D721Med (cell line): ENCODE measurements at regions not wholly inside any gene's neighbourhood (a gene's known extent, or its start where the extent isn't known, plus 50 kb on each side); places are given as distances from the start of the nearest gene placed in this dataset.

Source experiments
- DNase-seq: peaks from one replicate; pipeline ENCODE4 v3.0.0; 2011; ENCODE audit warnings: low spot score; ENCODE audit not compliant: insufficient read length
- FAIRE-seq: peaks from 2 replicates; lab custom pipeline; 2011; peaks lifted over from hg19 to GRCh38; lab: Jason Lieb, UNC
- CTCF ChIP-seq: IDR thresholded peaks from 2 replicates; pipeline ENCODE4 v1.5.1; 2012; ENCODE audit warnings: mild to moderate bottlenecking, control low read depth; ENCODE audit not compliant: insufficient read depth; ENCODE audit errors: missing control alignments

- no peak for FAIRE-seq
- TF ChIP-seq CTCF: no peak
- DNase-seq: no peak
Observed at GRCh38 chr12:107976331-107976730, 152.8 kb upstream of the WSCD2 start.

DNA sequence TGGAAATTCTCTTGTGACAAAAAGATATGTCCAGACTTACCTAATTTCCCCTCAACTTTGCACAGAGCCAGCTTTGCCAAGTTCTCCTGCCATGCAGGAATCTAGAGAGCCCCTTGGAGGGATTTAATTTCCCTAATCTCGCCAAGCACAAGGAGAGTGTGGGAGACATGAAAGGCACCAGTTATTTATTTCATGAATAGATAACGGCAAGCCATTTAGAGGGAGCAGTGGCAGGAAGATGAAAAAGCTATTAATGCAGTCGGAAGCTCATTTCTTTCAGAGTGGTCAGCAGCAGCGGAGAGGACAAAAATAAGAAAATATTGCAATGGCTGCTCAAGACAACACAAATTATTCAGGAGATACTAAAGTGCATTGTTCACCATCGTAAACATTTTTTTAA, 150.9 kb upstream of the WSCD2 start:
- FAIRE-seq (no peak), DNase-seq (no peak)
- TF ChIP-seq CTCF: no peak

- no peak for TF ChIP-seq CTCF
- FAIRE-seq (no peak), DNase-seq (no peak)
Observed at GRCh38 chr12:107978641-107979040, 150.4 kb upstream of the WSCD2 start.

DNA sequence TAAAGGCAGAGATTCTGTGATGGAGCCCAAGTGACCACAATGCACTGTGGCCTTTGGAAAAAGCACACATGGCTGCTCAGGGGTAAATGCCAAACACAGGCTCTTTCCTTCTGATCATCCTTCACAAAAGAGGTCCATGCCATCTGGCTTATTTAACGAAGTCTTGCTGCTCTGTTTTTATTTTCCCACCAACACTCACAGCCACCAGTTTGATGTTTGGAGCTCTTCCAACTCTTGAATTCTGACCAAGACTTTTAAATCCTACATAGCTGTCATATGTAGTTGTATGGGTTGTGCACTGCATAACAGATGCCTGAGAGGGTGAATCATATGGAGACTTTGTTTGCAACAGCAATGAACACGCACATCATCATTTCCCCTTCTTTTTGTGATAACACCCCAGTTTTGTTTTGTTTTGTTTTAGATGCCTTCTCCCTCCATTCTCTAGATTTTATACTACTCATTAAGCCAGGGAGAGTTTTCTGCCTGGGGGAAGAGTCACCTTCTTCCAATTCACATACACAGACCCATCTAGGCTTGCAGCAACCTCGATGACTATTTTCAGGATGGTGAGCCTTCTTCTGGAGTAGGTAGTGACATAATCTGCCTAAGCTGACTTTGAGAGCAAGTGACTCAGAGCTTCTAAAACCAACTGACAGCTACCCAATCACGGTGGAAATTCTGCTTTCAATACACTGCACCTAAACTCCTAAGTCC, 145.2 kb upstream of the WSCD2 start:
- FAIRE-seq: no peak
- TF ChIP-seq CTCF: no peak
- DNase-seq: no peak

GRCh38 chr12:107984973-107985372, 144.1 kb upstream of the WSCD2 start:
- DNase-seq: no peak
- no peak for FAIRE-seq
- no peak for TF ChIP-seq CTCF

DNA sequence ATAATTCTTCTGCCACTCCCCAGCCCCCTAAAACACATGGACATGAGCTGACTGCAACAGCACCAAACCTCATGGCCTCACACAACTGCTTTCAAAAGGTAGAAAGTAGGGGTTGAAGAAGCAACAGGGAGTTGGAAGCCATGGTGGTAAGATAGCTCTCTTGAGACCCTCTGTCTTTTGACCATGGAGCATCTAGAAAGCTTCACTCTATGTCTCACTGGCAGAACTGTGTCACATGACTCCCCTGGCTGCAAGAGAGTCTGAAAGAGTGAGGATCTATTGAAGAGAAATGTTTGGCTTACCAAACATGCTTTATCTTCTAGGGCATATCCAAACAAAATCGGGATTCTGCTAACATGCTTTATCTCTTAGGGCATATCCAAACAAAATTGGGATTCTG, 142.9 kb upstream of the WSCD2 start:
- FAIRE-seq: no peak
- no peak for TF ChIP-seq CTCF
- DNase-seq: no peak

GRCh38 chr12:107990325-107990724, 138.8 kb upstream of the WSCD2 start:
- FAIRE-seq: no peak
- peak; percentile 48 for TF ChIP-seq CTCF
- DNase-seq: no peak
